C4-2B (cell line): ENCODE measurements at regions not wholly inside any gene's neighbourhood (a gene's known extent, or its start where the extent isn't known, plus 50 kb on each side); places are given as distances from the start of the nearest gene placed in this dataset.

Experiments
- ZFX ChIP-seq: fragments of 450-650 bp; IDR thresholded peaks from 2 replicates; pipeline ENCODE4 v1.6.1; 2017
- TF ChIP-seq, protein P1 (sequence below): fragments of 450-650 bp; conservative IDR thresholded peaks from 2 replicates; pipeline ENCODE4 v1.5.1; 2017; ENCODE audit warnings: mild to moderate bottlenecking

DNA sequence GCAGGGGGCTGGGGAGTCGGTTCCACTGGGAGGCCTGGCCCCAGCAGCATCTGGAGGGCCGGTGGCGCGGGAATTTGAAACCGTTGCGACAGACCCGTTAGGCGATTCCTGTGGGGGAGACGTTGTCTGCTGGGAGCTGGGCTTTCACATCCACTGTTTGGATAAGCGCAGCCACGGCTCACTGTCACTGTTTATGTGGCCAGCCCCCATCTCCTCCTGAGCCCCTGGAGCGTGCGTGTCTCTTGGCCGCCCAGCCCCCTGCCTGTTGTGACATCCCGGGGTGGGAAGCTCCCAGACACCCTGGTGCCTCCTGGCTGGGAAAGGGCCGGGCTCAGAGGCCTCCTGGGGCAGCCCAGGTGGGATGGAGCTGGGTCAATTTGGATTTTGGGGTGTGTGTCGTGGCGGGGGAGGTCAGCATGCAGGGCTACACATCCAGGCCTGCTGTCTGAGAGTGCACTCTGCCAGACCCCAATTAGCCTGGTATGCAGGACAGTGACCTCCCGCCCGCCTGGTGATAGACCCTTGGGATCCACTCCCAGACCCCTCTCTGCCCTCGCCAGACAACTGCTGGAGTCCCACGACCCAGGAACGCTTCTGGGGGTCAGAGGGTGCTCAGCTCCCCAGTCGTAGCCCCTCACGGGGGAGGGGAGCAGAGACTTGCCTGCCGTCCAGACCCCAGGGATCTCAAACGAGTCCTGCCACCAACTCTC, 62.0 kb upstream of the RNU6ATAC start:
- TF ChIP-seq, protein P1, sequence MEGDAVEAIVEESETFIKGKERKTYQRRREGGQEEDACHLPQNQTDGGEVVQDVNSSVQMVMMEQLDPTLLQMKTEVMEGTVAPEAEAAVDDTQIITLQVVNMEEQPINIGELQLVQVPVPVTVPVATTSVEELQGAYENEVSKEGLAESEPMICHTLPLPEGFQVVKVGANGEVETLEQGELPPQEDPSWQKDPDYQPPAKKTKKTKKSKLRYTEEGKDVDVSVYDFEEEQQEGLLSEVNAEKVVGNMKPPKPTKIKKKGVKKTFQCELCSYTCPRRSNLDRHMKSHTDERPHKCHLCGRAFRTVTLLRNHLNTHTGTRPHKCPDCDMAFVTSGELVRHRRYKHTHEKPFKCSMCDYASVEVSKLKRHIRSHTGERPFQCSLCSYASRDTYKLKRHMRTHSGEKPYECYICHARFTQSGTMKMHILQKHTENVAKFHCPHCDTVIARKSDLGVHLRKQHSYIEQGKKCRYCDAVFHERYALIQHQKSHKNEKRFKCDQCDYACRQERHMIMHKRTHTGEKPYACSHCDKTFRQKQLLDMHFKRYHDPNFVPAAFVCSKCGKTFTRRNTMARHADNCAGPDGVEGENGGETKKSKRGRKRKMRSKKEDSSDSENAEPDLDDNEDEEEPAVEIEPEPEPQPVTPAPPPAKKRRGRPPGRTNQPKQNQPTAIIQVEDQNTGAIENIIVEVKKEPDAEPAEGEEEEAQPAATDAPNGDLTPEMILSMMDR = no peak
- TF ChIP-seq ZFX = no peak
